ENCODE measurements at regions not wholly inside any gene's neighbourhood (a gene's known extent, or its start where the extent isn't known, plus 50 kb on each side); places are given as distances from the start of the nearest gene placed in this dataset.
"Not testable (repeated sequence)": the region's sequence is repeated elsewhere in the genome, so short reads cannot be mapped to it uniquely, and the experiment has no call there.

GRCh38 chr3:88785841-88786240 is 321.6 kb upstream of the EPHA3 start:
- DNase-seq (ENCODE audit: low read depth, low spot score) = no peak

GRCh38 chr3:88795503-88795902 is 311.9 kb upstream of the EPHA3 start:
- peak; percentile 3 for DNase-seq (ENCODE audit: low read depth, low spot score)

GRCh38 chr3:88807491-88808105 is 299.8 kb upstream of the EPHA3 start:
- peak; percentile 51 for DNase-seq (ENCODE audit: low read depth, low spot score)

- DNase-seq (ENCODE audit: low read depth, low spot score) = peak; percentile 5
Measured at GRCh38 chr3:88809993-88810392, 297.4 kb upstream of the EPHA3 start.

GRCh38 chr3:88810455-88810854 is 297.0 kb upstream of the EPHA3 start:
- DNase-seq (ENCODE audit: low read depth, low spot score) = peak; percentile 36

GRCh38 chr3:88811096-88811495 is 296.3 kb upstream of the EPHA3 start:
- DNase-seq (ENCODE audit: low read depth, low spot score) = no peak

- DNase-seq (ENCODE audit: low read depth, low spot score) = peak; percentile 26
Measured at GRCh38 chr3:88812576-88812975, 294.8 kb upstream of the EPHA3 start.

GRCh38 chr3:88816445-88816844 is 291.0 kb upstream of the EPHA3 start:
- DNase-seq (ENCODE audit: low read depth, low spot score) = no peak

- DNase-seq (ENCODE audit: low read depth, low spot score) = peak; percentile 34
Measured at GRCh38 chr3:88824666-88825564, 282.5 kb upstream of the EPHA3 start.

- peak; percentile 5 for DNase-seq (ENCODE audit: low read depth, low spot score)
Measured at GRCh38 chr3:88828466-88828865, 279.0 kb upstream of the EPHA3 start.

GRCh38 chr3:88852606-88853005 is 254.8 kb upstream of the EPHA3 start:
- DNase-seq (ENCODE audit: low read depth, low spot score) = no peak

GRCh38 chr3:88863196-88863595 is 244.2 kb upstream of the EPHA3 start:
- peak; percentile 11 for DNase-seq (ENCODE audit: low read depth, low spot score)

GRCh38 chr3:88876724-88877123 is 230.7 kb upstream of the EPHA3 start:
- no peak for DNase-seq (ENCODE audit: low read depth, low spot score)

- DNase-seq (ENCODE audit: low read depth, low spot score) = no peak
Measured at GRCh38 chr3:88879905-88880304, 227.5 kb upstream of the EPHA3 start.

- DNase-seq (ENCODE audit: low read depth, low spot score) = no peak
Measured at GRCh38 chr3:88882121-88882520, 225.3 kb upstream of the EPHA3 start.

- not testable (repeated sequence) for DNase-seq (ENCODE audit: low read depth, low spot score)
Measured at GRCh38 chr3:88886624-88887023, 220.8 kb upstream of the EPHA3 start.

- no peak for DNase-seq (ENCODE audit: low read depth, low spot score)
Measured at GRCh38 chr3:88896026-88896425, 211.4 kb upstream of the EPHA3 start.

- peak; percentile 48 for DNase-seq (ENCODE audit: low read depth, low spot score)
Measured at GRCh38 chr3:88912294-88912877, 195.0 kb upstream of the EPHA3 start.

- no peak for DNase-seq (ENCODE audit: low read depth, low spot score)
Measured at GRCh38 chr3:88918841-88919240, 188.6 kb upstream of the EPHA3 start.

- no peak for DNase-seq (ENCODE audit: low read depth, low spot score)
Measured at GRCh38 chr3:88921986-88922385, 185.4 kb upstream of the EPHA3 start.

- no peak for DNase-seq (ENCODE audit: low read depth, low spot score)
Measured at GRCh38 chr3:88926221-88926620, 181.2 kb upstream of the EPHA3 start.

- DNase-seq (ENCODE audit: low read depth, low spot score) = no peak
Measured at GRCh38 chr3:88930611-88931010, 176.8 kb upstream of the EPHA3 start.

- no peak for DNase-seq (ENCODE audit: low read depth, low spot score)
Measured at GRCh38 chr3:88936831-88937230, 170.6 kb upstream of the EPHA3 start.
